ENCODE measurements at regions not wholly inside any gene's neighbourhood (a gene's known extent, or its start where the extent isn't known, plus 50 kb on each side); places are given as distances from the start of the nearest gene placed in this dataset.

GRCh38 chr3:72257738-72258137, 472.8 kb upstream of the PROK2 start:
- no peak for TF ChIP-seq FOXM1 (IDR thresholded peaks at IDR 0.05; ENCODE audit: low read depth)
- no peak for TF ChIP-seq CHD2 (IDR thresholded peaks at IDR 0.05; ENCODE audit: low read length, partially characterized antibody)
- no peak for TF ChIP-seq YY1 (IDR thresholded peaks at IDR 0.05; ENCODE audit: low read depth)
- no peak for TF ChIP-seq PBX3 (IDR thresholded peaks at IDR 0.05)
- TF ChIP-seq CTCF (IDR thresholded peaks at IDR 0.05), result no peak
- no peak for TF ChIP-seq NFIC (IDR thresholded peaks at IDR 0.05; ENCODE audit: borderline replicate concordance)
- no peak for TF ChIP-seq POLR2AphosphoS5 (IDR thresholded peaks at IDR 0.05; ENCODE audit: low read depth, low read length)
- no peak for TF ChIP-seq EP300 (IDR thresholded peaks at IDR 0.05; ENCODE audit: borderline replicate concordance in 1 of 2, low read depth in 1 of 2, low read length in 1 of 2)
- no peak for TF ChIP-seq EZH2phosphoT487 (IDR thresholded peaks at IDR 0.05; ENCODE audit: borderline replicate concordance, low read depth)
- TF ChIP-seq REST (IDR thresholded peaks at IDR 0.05; ENCODE audit: low read depth, low read length), result no peak
- TF ChIP-seq MEF2A (IDR thresholded peaks at IDR 0.05; ENCODE audit: borderline replicate concordance, low read depth), result no peak
- no peak for TF ChIP-seq SIN3A (IDR thresholded peaks at IDR 0.05; ENCODE audit: borderline replicate concordance, low read depth, low read length)
- no peak for TF ChIP-seq GABPA (IDR thresholded peaks at IDR 0.05; ENCODE audit: low read depth)
- TF ChIP-seq JUND (IDR thresholded peaks at IDR 0.05), result no peak
- TF ChIP-seq USF2 (IDR thresholded peaks at IDR 0.05; ENCODE audit: borderline replicate concordance, low read depth, low read length), result no peak
- TF ChIP-seq ELF1 (IDR thresholded peaks at IDR 0.05), result no peak
- TF ChIP-seq FOXJ3 (CRISPR knock-in tag; IDR thresholded peaks at IDR 0.05), result no peak
- TF ChIP-seq TAF1 (IDR thresholded peaks at IDR 0.05; ENCODE audit: borderline replicate concordance, low read depth, low read length), result no peak
- H3K4me1 ChIP-seq (ENCODE audit: control insufficient read depth in 1 of 2, insufficient read depth in 2 of 2, low read depth in 1 of 2, low read length in 1 of 2), result peaks cover 0 to 28% of the 10 kb centered on the region in 2 experiments; a peak in 3 of 4 replicates
- POLR2A ChIA-PET, result interaction anchor here (0.6 kb wide), 2 partner anchors 15 to 408 kb away, joined by 3 to 4 read pairs; no protein-coding TSS in a partner anchor
- H3K9ac ChIP-seq, result no peak overlapping the region
- H3K9me3 ChIP-seq, result no peaks in the 10 kb centered on the region
- no peaks in the 10 kb centered on the region for H3K79me2 ChIP-seq (ENCODE audit: insufficient read depth)
- CTCF ChIA-PET, result interaction anchor here (1.5 to 2.0 kb wide), 2 partner anchors 31 to 564 kb away, joined by 4 to 5 read pairs; no protein-coding TSS in a partner anchor
- 57% methylated on average over 2 of the region's 2 CpGs for WGBS (ENCODE audit: low lambda C conversion rate)
- H3K36me3 ChIP-seq (replicated peaks in 1 of 2; ENCODE audit: control insufficient read depth in 1 of 2, insufficient read depth in 2 of 2, low read length in 1 of 2), result no peaks in the 10 kb centered on the region
- H3K27me3 ChIP-seq (ENCODE audit: insufficient read depth), result peaks cover 10% of the 10 kb centered on the region; the same call in 1 of the 2 replicates
- H3K9me2 ChIP-seq, result no peaks in the 10 kb centered on the region
- DNase-seq, result no peak
- no peaks in the 10 kb centered on the region for H3F3A ChIP-seq (replicated peaks; ENCODE audit: insufficient read depth)
- no peak overlapping the region for H3K27ac ChIP-seq (ENCODE audit: low read depth in 2 of 2, low read length in 1 of 2)
- no peak overlapping the region for H3K4me3 ChIP-seq (ENCODE audit: low read depth in 2 of 2, low read length in 1 of 2)
- no peak overlapping the region for H2AFZ ChIP-seq (ENCODE audit: low read depth)
- no peak overlapping the region for H3K4me2 ChIP-seq
- H4K20me1 ChIP-seq (ENCODE audit: insufficient read depth), result no peaks in the 10 kb centered on the region
